BJ (cell line): ENCODE measurements at regions not wholly inside any gene's neighbourhood (a gene's known extent, or its start where the extent isn't known, plus 50 kb on each side); places are given as distances from the start of the nearest gene placed in this dataset.

Source experiments
- CTCF ChIA-PET: fragments of 350-600 bp; formaldehyde crosslinking; extraction: SDS; loops from one replicate; lab custom pipeline; 2021; ENCODE audit warnings: antibody characterized with exemption, inconsistent platforms; lab: Yijun Ruan, JAX
- POLR2A ChIA-PET: fragments of 300-600 bp; sonication (Branson Sonifier 250); formaldehyde crosslinking; extraction: SDS; loops from one replicate; lab custom pipeline; 2021; ENCODE audit warnings: antibody characterized with exemption; lab: Charles Lee
- DNase-seq: peaks from one replicate; pipeline ENCODE4 v3.0.0-alpha.2; 2011; ENCODE audit warnings: low read depth
- H3K27me3 ChIP-seq: 2 replicates; pipeline ENCODE4 v1.6.0; 2011; ENCODE audit warnings: low read length; ENCODE audit not compliant: control insufficient read depth, insufficient read depth
- H3K36me3 ChIP-seq: 2 replicates; pipeline ENCODE4 v1.5.1; 2011; ENCODE audit warnings: low read length; ENCODE audit not compliant: control insufficient read depth, insufficient read depth
- H3K4me3 ChIP-seq: 2 replicates; pipeline ENCODE4 v1.5.1; 2011; ENCODE audit warnings: low read depth, mild to moderate bottlenecking, control low read depth, low read length
- CTCF ChIP-seq: IDR thresholded peaks from 2 replicates; pipeline ENCODE4 v1.5.1; 2011; ENCODE audit warnings: low read depth, mild to moderate bottlenecking, control low read depth, inconsistent platforms, low read length, moderate library complexity; ENCODE audit not compliant: insufficient read depth

- DNase-seq, result no peak
- Histone ChIP-seq H3K4me3 (no peak overlapping the region), H3K27me3 (no peaks in the 10 kb centered on the region), H3K36me3 (no peaks in the 10 kb centered on the region)
- POLR2A ChIA-PET, result no interaction called here
- CTCF ChIA-PET, result no interaction called here
- TF ChIP-seq CTCF, result no peak
These were observed 439.2 kb upstream of the ACVR2A start for GRCh38 chr2:147405651-147406050.

DNA sequence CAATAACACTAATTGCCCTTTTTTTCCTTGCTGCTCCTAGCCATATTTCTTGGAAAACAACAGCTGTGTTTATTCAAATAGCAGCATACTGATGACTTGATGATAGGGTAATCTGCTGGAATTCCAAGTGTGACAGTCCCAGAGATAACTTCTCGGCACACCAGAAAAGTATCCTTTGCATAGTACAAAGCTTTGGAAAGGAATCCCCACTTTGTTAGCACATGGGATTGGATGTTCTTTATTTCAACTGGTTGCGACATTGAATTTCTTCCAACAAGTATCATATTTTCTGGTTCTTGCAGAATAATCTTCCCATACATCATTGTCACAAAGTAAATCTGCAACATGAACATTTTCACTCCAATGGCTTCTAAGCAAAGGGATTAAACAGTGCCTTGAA lies 445.8 kb upstream of the ACVR2A start:
- POLR2A ChIA-PET, result no interaction called here
- H3K27me3 ChIP-seq, result no peaks in the 10 kb centered on the region
- DNase-seq, result no peak
- no peak for TF ChIP-seq CTCF
- CTCF ChIA-PET, result no interaction called here
- no peak overlapping the region for H3K4me3 ChIP-seq
- no peaks in the 10 kb centered on the region for H3K36me3 ChIP-seq

DNA sequence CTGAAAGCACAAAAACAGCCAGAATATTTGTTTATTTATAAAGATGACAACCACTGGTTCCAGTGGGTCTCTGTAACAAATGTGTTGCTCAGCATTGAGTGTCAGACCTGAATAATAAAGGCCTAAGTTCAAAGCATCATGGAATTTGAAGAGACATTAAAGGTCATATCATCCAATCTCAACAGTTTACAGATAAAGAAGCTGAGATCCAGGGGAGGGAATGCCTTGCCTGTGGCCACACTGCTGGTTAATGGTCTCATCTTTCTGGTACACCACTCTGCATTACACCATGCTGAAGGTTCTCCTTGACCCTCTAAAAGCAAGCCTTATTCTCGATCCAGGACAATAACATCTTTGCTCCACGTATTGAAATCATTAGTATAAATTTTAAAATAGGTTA lies 446.5 kb upstream of the ACVR2A start:
- no peak for TF ChIP-seq CTCF
- H3K27me3 ChIP-seq, result no peaks in the 10 kb centered on the region
- POLR2A ChIA-PET, result no interaction called here
- DNase-seq, result no peak
- CTCF ChIA-PET, result no interaction called here
- no peaks in the 10 kb centered on the region for H3K36me3 ChIP-seq
- no peak overlapping the region for H3K4me3 ChIP-seq

GRCh38 chr2:147396890-147397289 lies 447.9 kb upstream of the ACVR2A start:
- CTCF ChIA-PET, result no interaction called here
- no peak for TF ChIP-seq CTCF
- POLR2A ChIA-PET, result no interaction called here

GRCh38 chr2:147394179-147394790 lies 450.5 kb upstream of the ACVR2A start:
- POLR2A ChIA-PET, result no interaction called here
- CTCF ChIA-PET, result interaction anchor here (0.6 kb wide), 1 partner anchor 21 kb away, joined by 3 read pairs; no protein-coding TSS in a partner anchor

More at GRCh38 chr2:147396890-147397289, 447.9 kb upstream of the ACVR2A start:
- H3K27me3 ChIP-seq, result no peaks in the 10 kb centered on the region
- H3K36me3 ChIP-seq, result no peaks in the 10 kb centered on the region
- H3K4me3 ChIP-seq, result no peak overlapping the region
- DNase-seq, result no peak

More at GRCh38 chr2:147394179-147394790, 450.5 kb upstream of the ACVR2A start:
- Histone ChIP-seq H3K4me3 (no peak overlapping the region), H3K36me3 (no peaks in the 10 kb centered on the region), H3K27me3 (no peaks in the 10 kb centered on the region)
- DNase-seq, result no peak
- no peak for TF ChIP-seq CTCF
